ENCODE measurements at regions not wholly inside any gene's neighbourhood (a gene's known extent, or its start where the extent isn't known, plus 50 kb on each side); places are given as distances from the start of the nearest gene placed in this dataset.

GRCh38 chr16:6558661-6559060 lies 774.0 kb upstream of the RBFOX1 start:
- no peak overlapping the region for H2AFZ ChIP-seq (ENCODE audit: low read depth, low read length)
- dilution Hi-C loops (cut with MboI; ENCODE audit: extremely low pct_ligation_motif_present, low sequenced_read_pairs) (no loop called here), intact Hi-C loops (cut with micrococcal nuclease) (no loop called here)
- no peak overlapping the region for H3K4me3 ChIP-seq (replicated peaks in 1 of 3; ENCODE audit: insufficient read depth in 1 of 3, low read depth in 1 of 3, low read length in 3 of 3)
- BruUV-seq (replicated peaks): no TSS peak
- no peaks in the 10 kb centered on the region for H3K4me1 ChIP-seq (ENCODE audit: control insufficient read depth, extremely low read depth, insufficient read depth, low read length)
- ChIA-PET POLR2A (no interaction called here), CTCF (no interaction called here)
- no peaks in the 10 kb centered on the region for H3K79me2 ChIP-seq (ENCODE audit: control insufficient read depth, insufficient read depth, low read length)
- TF ChIP-seq CTCF (IDR thresholded peaks at IDR 0.05; ENCODE audit: extremely low read depth in 1 of 2, insufficient read depth in 1 of 2, low read depth in 1 of 2, low read length in 2 of 2) (no peak), MAX (IDR thresholded peaks at IDR 0.05; ENCODE audit: insufficient read depth, insufficient read length) (no peak), POLR2A (IDR thresholded peaks at IDR 0.05; ENCODE audit: low read depth, low read length) (no peak), POLR2AphosphoS5 (IDR thresholded peaks at IDR 0.05; ENCODE audit: insufficient read depth, low read depth, low read length) (no peak), GATA2 (IDR thresholded peaks at IDR 0.05; ENCODE audit: insufficient read depth, insufficient read length, low read depth, low read length) (no peak), JUN (IDR thresholded peaks at IDR 0.05; ENCODE audit: borderline replicate concordance, insufficient read depth, insufficient read length, low read depth) (no peak), EZH2 (IDR thresholded peaks at IDR 0.05; ENCODE audit: borderline replicate concordance, low read depth, low read length, severe bottlenecking) (no peak)
- H3K27me3 ChIP-seq (ENCODE audit: control insufficient read depth in 2 of 2, insufficient read depth in 2 of 2, low read length in 2 of 2): no peaks in the 10 kb centered on the region
- no peaks in the 10 kb centered on the region for H3K9me1 ChIP-seq (replicated peaks; ENCODE audit: control insufficient read depth, extremely low read depth, insufficient read depth, low read length)
- no peaks in the 10 kb centered on the region for H4K20me1 ChIP-seq (replicated peaks; ENCODE audit: control insufficient read depth, extremely low read depth, insufficient read depth, low read length)
- peaks cover 2% of the 10 kb centered on the region for H3K9me3 ChIP-seq (replicated peaks; ENCODE audit: control insufficient read depth, insufficient read depth, low read length)
- FAIRE-seq (no peak), DNase-seq (ENCODE audit: low read depth, low spot score) (no peak)
- no peaks in the 10 kb centered on the region for H3K36me3 ChIP-seq (ENCODE audit: control insufficient read depth in 2 of 2, extremely low read depth in 1 of 2, insufficient read depth in 2 of 2, low read length in 2 of 2)
- no peak overlapping the region for H3K4me2 ChIP-seq (ENCODE audit: insufficient read depth, low read length)
- H3K9ac ChIP-seq (replicated peaks; ENCODE audit: extremely low read depth, insufficient read depth, low read length): no peak overlapping the region
- no peak overlapping the region for H3K27ac ChIP-seq (ENCODE audit: insufficient read depth, low read depth, low read length)
